OCI-LY1 (cell line): ENCODE measurements at regions not wholly inside any gene's neighbourhood (a gene's known extent, or its start where the extent isn't known, plus 50 kb on each side); places are given as distances from the start of the nearest gene placed in this dataset.

Source experiments
- H2AFZ ChIP-seq: fragments of 200-600 bp; sonication (generic), shearing (Covaris generic); 2 replicates; pipeline ENCODE4 v1.6.0; 2014; ENCODE audit warnings: antibody characterized with exemption, mild to moderate bottlenecking, low read length
- H3F3A ChIP-seq: fragments of 200-600 bp; sonication (generic), shearing (Covaris generic); 2 replicates; pipeline ENCODE4 v1.6.0; 2014; ENCODE audit warnings: mild to moderate bottlenecking, antibody characterized with exemption, low read length, moderate library complexity; ENCODE audit not compliant: insufficient read depth
- H3K27ac ChIP-seq: fragments of 200-600 bp; sonication (generic); 2 replicates; pipeline ENCODE4 v1.5.1; 2014; ENCODE audit warnings: low read length, mixed run types, mild to moderate bottlenecking, low read depth; ENCODE audit not compliant: poor library complexity, severe bottlenecking
- H3K27me3 ChIP-seq: fragments of 200-600 bp; sonication (generic); 2 replicates; pipeline ENCODE4 v1.6.0; 2014; ENCODE audit warnings: antibody characterized with exemption, mild to moderate bottlenecking, low read length, moderate library complexity; ENCODE audit not compliant: insufficient read depth
- H3K36me3 ChIP-seq: fragments of 200-600 bp; sonication (generic); 2 replicates; pipeline ENCODE4 v1.6.1; 2014; ENCODE audit warnings: mild to moderate bottlenecking, antibody characterized with exemption, low read length, moderate library complexity, mixed read lengths; ENCODE audit not compliant: insufficient read depth
- H3K4me1 ChIP-seq: fragments of 200-600 bp; sonication (generic); 2 replicates; pipeline ENCODE4 v1.5.1; 2014; ENCODE audit warnings: mild to moderate bottlenecking, low read length, moderate library complexity; ENCODE audit not compliant: insufficient read depth, severe bottlenecking
- H3K4me2 ChIP-seq: fragments of 200-600 bp; sonication (generic), shearing (Covaris generic); 2 replicates; pipeline ENCODE4 v1.6.1; 2014; ENCODE audit warnings: low read length
- H3K4me3 ChIP-seq: fragments of 200-600 bp; sonication (generic); 2 replicates; pipeline ENCODE4 v1.5.1; 2014; ENCODE audit warnings: low read length, low read depth, mild to moderate bottlenecking, mixed read lengths; ENCODE audit not compliant: poor library complexity, severe bottlenecking
- H3K79me2 ChIP-seq: fragments of 200-600 bp; shearing (Covaris generic); 2 replicates; pipeline ENCODE4 v1.6.1; 2016; ENCODE audit warnings: mixed run types, low read length, mixed read lengths; ENCODE audit not compliant: insufficient read depth
- H3K9ac ChIP-seq: fragments of 200-600 bp; sonication (generic), shearing (Covaris generic); 2 replicates; pipeline ENCODE4 v1.6.1; 2014; ENCODE audit warnings: mild to moderate bottlenecking, low read length, mixed read lengths
- H3K9me2 ChIP-seq: fragments of 200-600 bp; sonication (generic), shearing (Covaris generic); 2 replicates; pipeline ENCODE4 v1.6.1; 2014; ENCODE audit warnings: low read depth, mild to moderate bottlenecking, low read length, mixed read lengths
- H3K9me3 ChIP-seq: fragments of 200-600 bp; shearing (Covaris generic); 2 replicates; pipeline ENCODE4 v1.6.1; 2014; ENCODE audit warnings: low read length, mixed read lengths
- H4K20me1 ChIP-seq: fragments of 200-600 bp; sonication (generic), shearing (Covaris generic); 2 replicates; pipeline ENCODE4 v1.6.0; 2016; ENCODE audit warnings: mild to moderate bottlenecking, low read length; ENCODE audit not compliant: insufficient read depth
- CTCF ChIP-seq: fragments of 200-600 bp; sonication (generic), shearing (Covaris generic); IDR thresholded peaks from 2 replicates; pipeline ENCODE4 v1.5.1; 2017; ENCODE audit warnings: mild to moderate bottlenecking, antibody characterized with exemption, low read length, moderate library complexity, mixed read lengths
- EZH2 ChIP-seq: fragments of 200-600 bp; sonication (generic), shearing (Covaris generic); IDR thresholded peaks from 2 replicates; pipeline ENCODE4 v1.8.0; 2017; ENCODE audit warnings: borderline replicate concordance, mixed run types, mild to moderate bottlenecking, antibody characterized with exemption, low read length, moderate library complexity, mixed read lengths

- Histone ChIP-seq H3K27me3 (no peaks in the 10 kb centered on the region), H3K27ac (no peak overlapping the region), H3K4me2 (no peak overlapping the region), H3K9me3 (no peaks in the 10 kb centered on the region), H3K9ac (no peak overlapping the region), H2AFZ (no peak overlapping the region), H3K36me3 (no peaks in the 10 kb centered on the region), H3K4me1 (no peaks in the 10 kb centered on the region), H3F3A (no peaks in the 10 kb centered on the region), H3K4me3 (no peak overlapping the region), H3K79me2 (no peaks in the 10 kb centered on the region), H3K9me2 (no peaks in the 10 kb centered on the region; the same call in 1 of the 2 replicates), H4K20me1 (no peaks in the 10 kb centered on the region)
- TF ChIP-seq EZH2 (no peak), CTCF (no peak)
These were observed 2235.7 kb upstream of the PCDH20 start for GRCh38 chr13:63651394-63651793.

GRCh38 chr13:63643543-63643942, 2227.9 kb upstream of the PCDH20 start:
- no peak overlapping the region for H2AFZ ChIP-seq
- TF ChIP-seq CTCF (no peak), EZH2 (no peak)
- no peaks in the 10 kb centered on the region for H3K9me3 ChIP-seq

GRCh38 chr13:63636316-63636993, 2220.8 kb upstream of the PCDH20 start:
- H3F3A ChIP-seq, result no peaks in the 10 kb centered on the region
- no peaks in the 10 kb centered on the region for H3K9me3 ChIP-seq
- no peaks in the 10 kb centered on the region for H3K36me3 ChIP-seq
- peak overlapping the region; percentile 83 for H2AFZ ChIP-seq
- peak overlapping the region; percentile 52 for H3K4me2 ChIP-seq
- H3K27ac ChIP-seq, result no peak overlapping the region
- H3K9ac ChIP-seq, result peak overlapping the region; percentile 7; the same call in 1 of the 2 replicates
- H3K4me3 ChIP-seq, result peak overlapping the region; percentile 23
- peak; percentile 11; the same call in 1 of the 2 replicates for TF ChIP-seq CTCF
- TF ChIP-seq EZH2, result no peak
- H3K79me2 ChIP-seq, result no peaks in the 10 kb centered on the region
- H3K4me1 ChIP-seq, result peaks cover 21% of the 10 kb centered on the region
- H3K9me2 ChIP-seq, result no peaks in the 10 kb centered on the region
- no peaks in the 10 kb centered on the region for H3K27me3 ChIP-seq
- no peaks in the 10 kb centered on the region for H4K20me1 ChIP-seq

More at GRCh38 chr13:63643543-63643942, 2227.9 kb upstream of the PCDH20 start:
- Histone ChIP-seq H3F3A (no peaks in the 10 kb centered on the region), H3K79me2 (no peaks in the 10 kb centered on the region), H3K4me1 (no peaks in the 10 kb centered on the region), H3K27me3 (no peaks in the 10 kb centered on the region), H3K9me2 (no peaks in the 10 kb centered on the region), H3K4me2 (no peak overlapping the region), H3K9ac (no peak overlapping the region), H4K20me1 (no peaks in the 10 kb centered on the region), H3K4me3 (no peak overlapping the region), H3K36me3 (no peaks in the 10 kb centered on the region), H3K27ac (no peak overlapping the region)
